Activated CD8-positive, alpha-beta T cell treated with anti-CD3 and anti-CD28 coated beads for 36 hours (primary cell): ENCODE measurements at regions not wholly inside any gene's neighbourhood (a gene's known extent, or its start where the extent isn't known, plus 50 kb on each side); places are given as distances from the start of the nearest gene placed in this dataset.

ENCODE experiments used
- ATAC-seq: fragments of 200-7000 bp; cut with Tn5 transposase; one replicate; pipeline ENCODE4 v1.10.0; 2021; ENCODE audit warnings: mild to moderate bottlenecking, moderate library complexity
- CTCF ChIA-PET: fragments of 350-600 bp; sonication (Branson Sonifier 250); formaldehyde crosslinking; loops from one replicate; lab custom pipeline; 2021; ENCODE audit warnings: antibody characterized with exemption; lab: Charles Lee
- POLR2A ChIA-PET: fragments of 350-600 bp; sonication (Branson Sonifier 250); formaldehyde crosslinking; loops from one replicate; lab custom pipeline; 2021; ENCODE audit warnings: antibody characterized with exemption; lab: Charles Lee
- DNase-seq: peaks from one replicate; pipeline ENCODE4 v3.0.0-alpha.2; 2020
- H3K27ac Mint-ChIP-seq: one replicate; pipeline ENCODE4 v1.8.0; 2021; ENCODE audit warnings: mild to moderate bottlenecking, mixed read lengths
- H3K27me3 Mint-ChIP-seq: one replicate; pipeline ENCODE4 v1.8.0; 2021; ENCODE audit warnings: mixed read lengths
- H3K36me3 Mint-ChIP-seq: one replicate; pipeline ENCODE4 v1.8.0; 2021; ENCODE audit warnings: low read depth, mixed read lengths
- H3K4me1 Mint-ChIP-seq: one replicate; pipeline ENCODE4 v1.8.0; 2021; ENCODE audit warnings: low read depth, mixed read lengths
- H3K4me3 Mint-ChIP-seq: one replicate; pipeline ENCODE4 v1.8.0; 2021; ENCODE audit warnings: mild to moderate bottlenecking, moderate library complexity, mixed read lengths
- H3K9me3 Mint-ChIP-seq: one replicate; pipeline ENCODE4 v1.8.0; 2021; ENCODE audit warnings: mixed read lengths
- intact Hi-C: fragments of 100-400 bp; cut with micrococcal nuclease; formaldehyde crosslinking; loops from one replicate; pipeline ENCODE4 v1.10.0; 2022
- TF ChIP-seq, protein P1 (sequence below): fragments of 200-600 bp; IDR thresholded peaks from one replicate; pipeline ENCODE4 v1.8.0; 2022; ENCODE audit warnings: antibody characterized with exemption, mild to moderate bottlenecking

DNA sequence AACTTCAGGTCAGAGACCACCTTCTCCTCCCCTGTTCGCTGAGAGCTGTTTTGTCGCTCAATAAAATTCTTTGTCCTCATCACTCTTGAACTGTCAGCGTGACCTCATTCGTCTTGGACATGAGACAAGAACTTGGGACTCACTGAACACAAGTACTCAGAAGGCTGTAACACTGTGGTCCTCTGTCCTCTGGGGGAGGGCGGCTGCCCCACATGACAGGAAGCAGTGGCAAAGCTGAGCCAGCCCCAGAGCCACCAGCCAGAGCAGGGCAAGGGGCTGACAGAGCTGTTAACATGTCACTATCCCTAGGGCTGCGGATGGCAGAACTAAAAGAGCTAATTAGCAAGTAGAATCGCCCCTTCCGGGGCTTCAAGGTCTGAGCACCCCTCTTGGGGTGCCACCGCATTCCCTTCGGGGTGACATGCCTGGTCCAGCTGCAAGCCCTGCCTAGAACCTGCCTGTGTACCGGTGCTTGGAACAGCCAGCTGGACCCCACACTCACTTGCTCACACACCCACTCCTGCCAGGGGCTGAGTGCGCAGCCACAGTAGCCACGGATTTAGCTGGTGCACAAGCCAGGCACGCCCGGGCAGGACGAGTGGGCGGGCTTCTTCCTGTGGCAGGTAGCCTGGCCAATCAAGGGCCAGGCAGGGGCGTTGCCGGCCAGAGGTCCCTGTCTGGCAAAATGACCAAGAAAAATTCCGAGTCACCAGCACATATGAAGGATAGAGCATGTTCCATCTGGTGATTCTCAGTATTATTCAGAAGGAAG is 648.6 kb upstream of the AGA start:
- H3K4me1 Mint-ChIP-seq, result no peaks in the 10 kb centered on the region
- DNase-seq (no peak), ATAC-seq (no peak)
- H3K27ac Mint-ChIP-seq, result no peak overlapping the region
- peaks cover 2% of the 10 kb centered on the region for H3K9me3 Mint-ChIP-seq
- no peaks in the 10 kb centered on the region for H3K27me3 Mint-ChIP-seq
- no peaks in the 10 kb centered on the region for H3K36me3 Mint-ChIP-seq
- TF ChIP-seq, protein P1, sequence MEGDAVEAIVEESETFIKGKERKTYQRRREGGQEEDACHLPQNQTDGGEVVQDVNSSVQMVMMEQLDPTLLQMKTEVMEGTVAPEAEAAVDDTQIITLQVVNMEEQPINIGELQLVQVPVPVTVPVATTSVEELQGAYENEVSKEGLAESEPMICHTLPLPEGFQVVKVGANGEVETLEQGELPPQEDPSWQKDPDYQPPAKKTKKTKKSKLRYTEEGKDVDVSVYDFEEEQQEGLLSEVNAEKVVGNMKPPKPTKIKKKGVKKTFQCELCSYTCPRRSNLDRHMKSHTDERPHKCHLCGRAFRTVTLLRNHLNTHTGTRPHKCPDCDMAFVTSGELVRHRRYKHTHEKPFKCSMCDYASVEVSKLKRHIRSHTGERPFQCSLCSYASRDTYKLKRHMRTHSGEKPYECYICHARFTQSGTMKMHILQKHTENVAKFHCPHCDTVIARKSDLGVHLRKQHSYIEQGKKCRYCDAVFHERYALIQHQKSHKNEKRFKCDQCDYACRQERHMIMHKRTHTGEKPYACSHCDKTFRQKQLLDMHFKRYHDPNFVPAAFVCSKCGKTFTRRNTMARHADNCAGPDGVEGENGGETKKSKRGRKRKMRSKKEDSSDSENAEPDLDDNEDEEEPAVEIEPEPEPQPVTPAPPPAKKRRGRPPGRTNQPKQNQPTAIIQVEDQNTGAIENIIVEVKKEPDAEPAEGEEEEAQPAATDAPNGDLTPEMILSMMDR, result no peak
- intact Hi-C loops, result no loop called here
- no peak overlapping the region for H3K4me3 Mint-ChIP-seq
- ChIA-PET POLR2A (no interaction called here), CTCF (no interaction called here)

DNA sequence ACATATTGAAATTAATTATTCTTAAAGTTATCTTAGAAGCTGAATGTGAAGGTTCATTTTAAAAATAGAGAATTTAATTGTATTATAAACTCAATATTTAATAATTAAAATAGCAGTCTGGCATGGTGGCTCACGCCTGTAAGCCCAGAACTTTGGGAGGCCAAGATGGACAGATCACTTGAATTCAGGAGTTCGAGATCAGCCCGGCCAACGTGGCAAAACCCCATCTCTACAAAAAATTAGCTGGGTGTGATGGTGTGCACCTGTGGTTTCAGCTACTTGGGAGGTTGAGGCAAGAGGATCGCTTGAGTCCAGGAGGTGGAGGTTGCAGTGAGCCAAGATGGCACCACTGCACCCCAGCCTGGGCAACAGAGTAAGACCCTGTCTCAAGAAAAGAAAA is 659.9 kb upstream of the AGA start:
- H3K36me3 Mint-ChIP-seq, result no peaks in the 10 kb centered on the region
- no peak overlapping the region for H3K27ac Mint-ChIP-seq
- ATAC-seq (no peak), DNase-seq (no peak)
- peaks cover 4% of the 10 kb centered on the region for H3K9me3 Mint-ChIP-seq
- TF ChIP-seq, protein P1, result no peak
- POLR2A ChIA-PET, result no interaction called here
- CTCF ChIA-PET, result no interaction called here
- no peak overlapping the region for H3K4me3 Mint-ChIP-seq
- H3K4me1 Mint-ChIP-seq, result no peaks in the 10 kb centered on the region
- intact Hi-C loops, result no loop called here
- no peaks in the 10 kb centered on the region for H3K27me3 Mint-ChIP-seq

DNA sequence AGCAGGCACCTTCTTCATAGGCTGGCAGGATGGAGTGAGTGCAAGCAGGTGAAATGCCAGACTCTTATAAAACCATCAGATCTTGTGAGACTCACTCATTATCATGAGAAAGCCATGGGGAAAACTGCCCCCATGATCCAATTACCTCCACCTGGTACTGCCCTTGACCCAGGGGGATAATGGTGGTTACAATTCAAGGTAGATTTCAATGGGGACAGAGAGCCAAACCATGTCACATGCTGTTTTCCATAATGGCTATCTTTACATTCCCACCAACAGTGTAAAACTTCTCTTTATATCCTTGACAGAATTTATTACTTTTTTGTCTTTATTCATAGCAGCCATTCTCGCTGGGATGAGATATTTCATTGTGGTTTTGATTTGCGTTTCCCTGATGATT is 663.0 kb upstream of the AGA start:
- intact Hi-C loops, result no loop called here
- H3K4me1 Mint-ChIP-seq, result no peaks in the 10 kb centered on the region
- H3K27ac Mint-ChIP-seq, result no peak overlapping the region
- H3K36me3 Mint-ChIP-seq, result no peaks in the 10 kb centered on the region
- no peak for ATAC-seq
- CTCF ChIA-PET, result no interaction called here
- no peak for DNase-seq
- POLR2A ChIA-PET, result no interaction called here
- H3K4me3 Mint-ChIP-seq, result no peak overlapping the region
- TF ChIP-seq, protein P1, result no peak
- H3K9me3 Mint-ChIP-seq, result peaks cover 6% of the 10 kb centered on the region
- no peaks in the 10 kb centered on the region for H3K27me3 Mint-ChIP-seq

DNA sequence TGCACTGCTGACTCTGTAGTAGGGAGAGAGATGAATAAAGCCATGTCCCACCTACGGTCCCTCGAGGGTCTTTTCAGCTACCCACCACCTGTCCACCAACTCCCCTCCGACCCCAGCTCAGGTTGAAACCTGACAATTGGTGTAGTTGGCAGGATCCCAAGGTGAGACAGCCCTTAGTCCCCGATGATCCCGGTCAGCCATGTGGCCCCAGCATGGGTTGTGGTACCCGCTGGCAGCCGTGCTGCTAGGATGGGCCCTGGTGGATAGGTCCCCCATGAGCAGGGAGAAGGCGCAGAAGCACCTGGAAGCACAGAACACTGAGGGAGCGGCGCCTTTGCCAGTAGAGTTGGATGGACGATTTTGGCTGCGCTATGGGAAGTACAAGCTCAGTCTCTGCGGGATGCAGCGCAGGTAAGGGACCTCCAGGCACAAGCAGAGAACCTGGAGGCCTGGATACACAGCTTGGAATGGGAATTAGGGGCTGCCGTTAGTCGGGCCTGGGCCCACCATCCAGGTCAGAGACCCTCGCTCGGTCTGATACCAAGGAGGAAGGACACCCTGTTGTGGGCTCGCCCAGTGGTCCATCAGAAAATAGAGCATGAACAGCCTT is 694.6 kb upstream of the AGA start:
- CTCF ChIA-PET, result no interaction called here
- intact Hi-C loops, result no loop called here

More for the DNA sequence above, 694.6 kb upstream of the AGA start:
- DNase-seq (no peak), ATAC-seq (no peak)
- H3K27ac Mint-ChIP-seq, result no peak overlapping the region
- no peak overlapping the region for H3K4me3 Mint-ChIP-seq
- H3K4me1 Mint-ChIP-seq, result no peaks in the 10 kb centered on the region
- TF ChIP-seq, protein P1, result no peak
- H3K36me3 Mint-ChIP-seq, result no peaks in the 10 kb centered on the region
- POLR2A ChIA-PET, result no interaction called here
- H3K27me3 Mint-ChIP-seq, result no peaks in the 10 kb centered on the region
- peaks cover 2% of the 10 kb centered on the region for H3K9me3 Mint-ChIP-seq
